Spinal cord (tissue), 9 donors: ENCODE measurements at regions not wholly inside any gene's neighbourhood (a gene's known extent, or its start where the extent isn't known, plus 50 kb on each side); places are given as distances from the start of the nearest gene placed in this dataset.

ENCODE experiments used
- DNase-seq, 6 donors: peaks; one replicate each; pipeline versions ENCODE4 v3.0.0 to v3.0.0-alpha.2; 2013 to 2015; ENCODE audit warnings: low spot score in 6 of 6, low read depth in 4 of 6
- H3K27ac ChIP-seq: one replicate; pipeline ENCODE4 v1.5.1; 2013; ENCODE audit warnings: low read depth, low read length, control low read depth
- H3K27me3 ChIP-seq: one replicate; pipeline ENCODE4 v1.6.1; 2013; ENCODE audit warnings: low read length; ENCODE audit not compliant: control insufficient read depth, insufficient read depth
- H3K36me3 ChIP-seq: one replicate; pipeline ENCODE4 v1.6.1; 2013; ENCODE audit warnings: low read length; ENCODE audit not compliant: control insufficient read depth, insufficient read depth
- H3K4me1 ChIP-seq: one replicate; pipeline ENCODE4 v1.6.1; 2013; ENCODE audit warnings: low read length; ENCODE audit not compliant: control insufficient read depth, insufficient read depth
- H3K4me3 ChIP-seq: one replicate; pipeline ENCODE4 v1.5.1; 2013; ENCODE audit warnings: low read depth, low read length, control low read depth
- H3K9me3 ChIP-seq: one replicate; pipeline ENCODE4 v1.6.1; 2013; ENCODE audit warnings: low read length; ENCODE audit not compliant: control insufficient read depth, insufficient read depth
- WGBS: methylation state at CpG from one replicate; pipeline ENCODE4 v1.1.5; 2013; ENCODE audit warnings: missing lambda C conversion rate; ENCODE audit not compliant: insufficient coverage; 5-methylcytosine and 5-hydroxymethylcytosine counted together
- donor health status: healthy.

DNA sequence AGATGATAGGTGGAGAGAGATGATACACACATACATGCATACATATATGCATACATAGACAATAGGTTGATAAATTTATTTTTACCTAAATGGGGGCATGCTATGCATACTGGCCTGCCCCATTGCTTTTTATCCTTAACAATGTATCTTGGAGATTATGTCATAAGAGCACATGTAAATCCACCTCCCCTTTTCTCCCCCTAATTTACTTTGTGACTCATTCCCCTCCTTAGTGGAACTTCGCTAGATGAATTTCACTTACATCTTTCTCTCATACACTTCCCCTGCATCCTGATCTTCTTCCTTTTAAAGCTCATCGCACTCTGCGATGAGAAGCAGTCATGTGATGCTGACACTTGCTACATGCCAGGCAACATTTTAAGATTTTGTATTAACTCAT is 223.6 kb downstream of the C1D start:
- Histone ChIP-seq H3K4me1 (no peaks in the 10 kb centered on the region), H3K36me3 (no peaks in the 10 kb centered on the region), H3K27ac (no peak overlapping the region), H3K9me3 (no peaks in the 10 kb centered on the region), H3K27me3 (peaks cover 3% of the 10 kb centered on the region), H3K4me3 (no peak overlapping the region)
- DNase-seq, result no peak
- WGBS, result 100% methylated on average over 3 of the region's 3 CpGs

DNA sequence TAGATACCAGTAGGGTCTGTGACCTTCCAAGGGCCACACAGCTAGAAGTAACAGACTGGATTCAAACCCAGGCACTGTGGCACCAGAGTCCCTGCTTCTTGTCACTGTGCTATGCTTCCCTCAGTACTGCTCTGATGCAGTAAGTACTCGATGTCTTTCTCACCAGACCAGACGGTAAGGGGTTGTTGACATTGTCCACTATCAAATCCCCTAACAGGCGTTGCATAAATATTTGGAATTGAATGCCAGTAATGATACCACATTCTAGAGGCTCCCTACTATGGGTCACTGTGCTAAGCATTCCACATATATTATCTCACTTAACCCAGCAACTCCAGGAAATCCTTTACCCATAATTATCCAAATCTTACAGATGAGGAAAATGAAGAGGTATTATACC is 223.1 kb downstream of the C1D start:
- H3K27ac ChIP-seq, result no peak overlapping the region
- peaks cover 3% of the 10 kb centered on the region for H3K27me3 ChIP-seq
- DNase-seq, result no peak
- H3K4me3 ChIP-seq, result no peak overlapping the region
- H3K36me3 ChIP-seq, result no peaks in the 10 kb centered on the region
- no peaks in the 10 kb centered on the region for H3K9me3 ChIP-seq
- no peaks in the 10 kb centered on the region for H3K4me1 ChIP-seq
- WGBS, result no CpG with 5 or more reads among the region's 3 CpGs

DNA sequence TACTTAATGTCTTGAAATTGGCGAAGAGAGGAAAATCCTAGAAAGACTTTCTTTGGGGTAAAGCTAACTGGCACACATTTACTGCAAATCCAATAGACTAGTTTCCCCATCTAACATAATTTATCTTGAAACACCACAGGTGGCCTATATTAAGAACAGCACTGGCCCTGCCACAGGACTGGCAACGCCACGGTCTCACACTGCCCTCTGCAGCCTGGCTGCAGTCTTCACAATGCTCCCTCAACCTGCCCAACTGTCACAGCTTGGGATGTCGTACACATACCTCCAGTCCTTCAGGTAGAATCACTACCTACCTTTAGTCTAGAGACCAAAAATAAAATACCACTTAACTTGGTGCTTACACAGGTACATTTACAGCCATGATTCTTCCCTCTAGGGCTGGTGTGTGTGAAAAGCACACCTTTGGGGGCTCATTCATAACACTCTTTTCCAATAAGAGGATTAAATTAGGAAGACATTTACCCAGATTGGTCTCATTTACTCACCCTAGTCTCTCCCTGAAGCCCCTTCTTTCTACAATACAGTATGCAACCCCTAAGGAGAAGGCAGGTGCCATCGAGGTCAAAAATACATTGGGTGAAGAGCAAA is 222.2 kb downstream of the C1D start:
- WGBS, result 12% methylated on average over 2 of the region's 5 CpGs

DNA sequence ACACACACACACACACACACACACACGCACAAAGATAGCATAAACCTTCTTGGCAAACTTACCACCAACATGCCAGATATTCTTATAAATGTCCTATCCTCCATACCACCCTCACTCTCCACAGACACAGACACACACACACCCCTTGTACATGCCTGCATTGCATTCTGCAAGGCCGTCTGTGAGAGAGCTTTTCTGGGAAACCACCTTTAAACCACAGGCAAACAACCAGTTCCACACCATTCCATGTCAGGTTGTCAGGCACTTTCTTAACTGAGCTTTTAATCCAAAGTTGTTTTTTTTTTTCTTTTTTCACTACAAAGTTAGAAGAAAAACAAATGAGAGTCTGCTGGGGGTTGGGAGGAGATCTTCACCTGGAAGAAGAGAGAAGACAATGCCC is 221.1 kb downstream of the C1D start:
- DNase-seq, result no peak
- 69% methylated on average over 2 of the region's 2 CpGs for WGBS
- H3K36me3 ChIP-seq, result no peaks in the 10 kb centered on the region
- H3K9me3 ChIP-seq, result no peaks in the 10 kb centered on the region
- H3K27ac ChIP-seq, result no peak overlapping the region
- peaks cover 3% of the 10 kb centered on the region for H3K27me3 ChIP-seq
- H3K4me1 ChIP-seq, result peaks cover 9% of the 10 kb centered on the region
- no peak overlapping the region for H3K4me3 ChIP-seq

More for the DNA sequence above, 222.2 kb downstream of the C1D start:
- Histone ChIP-seq H3K9me3 (no peaks in the 10 kb centered on the region), H3K4me3 (no peak overlapping the region), H3K27me3 (peaks cover 3% of the 10 kb centered on the region), H3K27ac (no peak overlapping the region), H3K36me3 (no peaks in the 10 kb centered on the region), H3K4me1 (peaks cover under 1% of the 10 kb centered on the region)
- peak; percentile 43 to 94 (median 59) for DNase-seq

DNA sequence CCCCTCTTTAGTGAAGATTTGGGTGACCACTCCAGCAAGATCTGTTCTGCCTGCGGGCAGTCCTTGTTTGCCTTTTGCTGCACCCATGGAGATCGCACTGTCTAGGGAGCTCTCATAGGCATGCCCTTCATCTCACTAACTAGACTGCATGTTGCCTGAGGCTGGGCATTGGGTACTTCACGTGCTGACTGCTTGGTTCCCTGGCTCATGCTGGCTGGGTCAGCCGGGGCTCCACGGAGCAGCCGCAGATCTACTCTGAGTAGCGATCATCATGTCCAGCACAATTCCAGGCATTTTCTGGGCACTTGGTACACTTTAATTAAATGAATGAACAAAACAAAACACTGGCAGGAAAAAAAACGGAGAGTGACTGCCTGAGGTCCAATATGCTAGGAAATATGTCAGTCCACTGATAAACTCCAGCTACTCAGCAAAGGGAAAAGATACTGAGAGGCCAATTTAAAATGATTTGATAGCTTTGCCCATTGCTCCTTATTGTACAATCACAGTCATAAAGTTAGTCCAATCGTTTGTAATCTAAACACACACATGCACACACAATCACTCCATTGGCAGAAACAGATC is 220.3 kb downstream of the C1D start:
- peaks cover 9% of the 10 kb centered on the region for H3K4me1 ChIP-seq
- H3K9me3 ChIP-seq, result no peaks in the 10 kb centered on the region
- peaks cover 3% of the 10 kb centered on the region for H3K27me3 ChIP-seq
- H3K36me3 ChIP-seq, result no peaks in the 10 kb centered on the region
- H3K4me3 ChIP-seq, result no peak overlapping the region
- H3K27ac ChIP-seq, result no peak overlapping the region
- WGBS, result 80% methylated on average over 6 of the region's 9 CpGs
- no peak for DNase-seq

DNA sequence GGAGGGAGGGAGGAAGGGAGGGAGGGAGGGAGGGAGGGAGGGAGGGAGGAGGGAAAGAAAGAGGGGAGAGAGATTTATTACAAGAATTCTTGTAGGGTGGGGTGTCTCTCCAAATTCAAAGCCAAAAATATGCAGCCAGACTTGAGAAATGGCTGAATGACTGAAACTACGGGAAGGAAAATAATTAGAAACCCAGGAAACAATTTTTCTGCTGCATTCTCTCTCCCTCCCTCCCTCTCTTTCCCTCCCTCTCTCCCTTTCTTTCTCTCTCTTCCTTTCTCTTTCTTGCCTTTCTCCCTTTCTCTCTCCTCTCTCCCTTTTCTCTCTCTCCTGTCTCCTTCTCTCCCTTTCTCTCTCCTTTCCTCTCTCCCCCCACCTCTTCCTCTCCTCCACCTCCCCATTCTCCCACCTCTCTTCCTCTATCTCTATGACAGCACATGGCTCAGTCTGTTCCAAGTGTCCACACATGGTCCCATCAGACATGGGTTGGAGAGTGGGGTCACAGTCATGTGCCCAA is 218.7 kb downstream of the C1D start:
- no peaks in the 10 kb centered on the region for H3K36me3 ChIP-seq
- no peak overlapping the region for H3K4me3 ChIP-seq
- H3K4me1 ChIP-seq, result peaks cover 9% of the 10 kb centered on the region
- 71% methylated on average over 1 of the region's 1 CpG for WGBS
- H3K27me3 ChIP-seq, result peaks cover 3% of the 10 kb centered on the region
- DNase-seq, result no peak
- H3K9me3 ChIP-seq, result no peaks in the 10 kb centered on the region
- H3K27ac ChIP-seq, result no peak overlapping the region

DNA sequence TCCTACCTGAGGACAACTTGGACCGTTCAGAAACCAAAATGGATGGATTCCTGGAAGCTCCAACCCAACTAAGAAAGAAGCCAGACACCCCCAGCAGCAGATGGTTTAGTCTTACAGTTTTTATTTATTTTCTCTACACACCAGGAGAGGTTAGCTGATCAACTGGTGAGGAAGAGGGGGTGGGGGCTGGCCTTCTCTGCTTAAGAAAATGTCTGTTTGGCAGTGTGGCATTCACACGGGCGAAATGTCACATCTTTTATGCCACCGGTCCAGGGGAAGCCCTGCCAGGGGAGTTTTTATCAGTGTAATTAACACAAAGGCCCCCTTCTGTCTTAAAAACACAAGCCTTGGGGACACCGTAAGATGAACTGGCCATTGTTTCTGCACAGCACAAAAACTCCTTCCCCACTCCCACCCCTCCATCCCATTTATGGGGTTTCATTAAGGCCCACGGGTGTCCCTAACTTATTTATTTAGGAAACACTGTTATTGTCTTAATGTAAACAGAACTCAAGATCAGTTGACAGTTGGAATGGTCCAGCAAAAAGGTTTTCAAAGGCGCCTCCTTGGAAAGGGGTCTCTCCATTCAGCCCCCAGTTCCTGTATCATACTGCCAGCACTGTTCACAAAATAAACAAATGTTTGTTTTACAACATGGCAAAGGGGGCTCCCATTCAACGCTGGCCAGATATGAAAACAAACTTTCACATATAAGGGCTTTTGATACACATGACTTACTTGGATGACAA is 217.0 kb downstream of the C1D start:
- peak in 2 of 6 donors; percentile 24 to 75 for DNase-seq
- H3K9me3 ChIP-seq, result no peaks in the 10 kb centered on the region
- H3K4me1 ChIP-seq, result peaks cover 9% of the 10 kb centered on the region
- WGBS, result 17% methylated on average over 4 of the region's 8 CpGs
- no peaks in the 10 kb centered on the region for H3K36me3 ChIP-seq
- no peak overlapping the region for H3K4me3 ChIP-seq
- H3K27ac ChIP-seq, result peak overlapping the region; percentile 37
- H3K27me3 ChIP-seq, result peaks cover 3% of the 10 kb centered on the region

DNA sequence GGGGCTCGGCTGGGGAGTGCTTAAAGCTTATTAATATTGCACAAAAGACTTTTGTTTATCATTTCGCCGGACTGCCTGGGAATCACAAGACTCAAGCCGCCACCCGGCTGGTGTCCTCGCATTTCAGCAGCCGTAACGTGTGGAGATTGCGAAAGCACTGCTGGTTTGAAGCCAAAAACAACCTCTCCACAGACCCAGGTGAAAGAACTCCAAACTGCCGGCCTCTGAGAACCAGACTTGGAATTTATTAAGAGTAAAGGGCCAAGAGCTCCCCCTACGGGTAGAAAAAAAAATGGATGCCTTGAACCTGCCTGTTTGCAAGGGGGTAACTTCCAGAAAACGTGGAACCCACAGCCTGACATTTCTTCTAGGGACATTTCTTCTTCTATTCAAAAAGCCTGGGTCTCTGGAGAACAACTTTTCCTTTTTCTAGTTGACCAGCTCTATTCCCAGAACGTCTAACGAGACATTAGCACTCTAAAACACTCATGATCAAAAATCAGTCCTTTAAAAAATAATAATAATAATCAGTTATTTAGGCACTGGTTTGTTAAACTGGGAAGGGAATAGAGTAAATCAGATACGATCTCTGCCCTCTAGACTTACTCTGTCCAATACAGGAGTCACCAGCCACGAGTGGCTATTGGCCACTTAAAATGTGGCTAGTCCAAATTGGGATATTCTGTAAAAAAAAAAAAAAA is 216.3 kb downstream of the C1D start:
- no peaks in the 10 kb centered on the region for H3K36me3 ChIP-seq
- peaks cover 9% of the 10 kb centered on the region for H3K4me1 ChIP-seq
- DNase-seq, result peak; percentile 81 to 97 (median 85)
- no peak overlapping the region for H3K4me3 ChIP-seq
- peak overlapping the region; percentile 37 for H3K27ac ChIP-seq
- WGBS, result 2% methylated on average over 11 of the region's 16 CpGs
- H3K9me3 ChIP-seq, result no peaks in the 10 kb centered on the region
- peaks cover 3% of the 10 kb centered on the region for H3K27me3 ChIP-seq

DNA sequence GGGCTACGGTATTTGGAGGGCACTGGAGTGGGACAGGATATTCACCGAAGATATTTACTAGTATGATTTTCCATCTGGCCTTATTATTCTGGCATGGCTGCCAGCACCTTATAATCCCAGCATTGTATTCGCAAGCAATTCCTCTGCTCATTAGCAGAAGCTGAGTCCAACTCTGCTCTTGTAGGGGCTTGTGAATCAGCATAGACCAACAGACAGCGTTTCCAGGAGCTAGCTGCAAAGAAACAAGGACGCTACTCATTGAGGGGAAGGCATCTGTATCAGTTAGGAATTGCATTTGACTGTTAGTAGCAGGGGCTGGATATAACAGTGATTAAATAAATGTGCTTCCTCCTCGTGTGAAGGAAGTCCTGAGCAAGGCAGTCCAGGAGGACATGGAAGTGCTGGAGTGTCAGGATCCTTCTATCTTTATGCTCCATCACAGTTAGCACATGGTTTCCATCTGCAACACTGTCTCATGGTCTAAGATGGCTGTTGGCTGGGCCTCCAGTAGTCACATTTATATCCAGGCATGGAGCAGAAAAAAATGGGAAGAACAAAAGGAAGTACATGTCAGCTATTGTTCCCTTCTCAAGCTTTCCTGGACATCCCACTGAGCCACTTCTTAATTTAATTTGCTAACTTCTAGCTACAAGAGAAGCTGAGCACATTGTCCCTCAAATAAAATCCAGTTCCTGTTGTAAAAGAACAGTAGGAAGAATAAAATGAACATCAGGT is 214.1 kb downstream of the C1D start:
- no peak overlapping the region for H3K27ac ChIP-seq
- H3K36me3 ChIP-seq, result no peaks in the 10 kb centered on the region
- H3K9me3 ChIP-seq, result no peaks in the 10 kb centered on the region
- peak in 2 of 6 donors; percentile 32 to 43 for DNase-seq
- H3K4me3 ChIP-seq, result no peak overlapping the region
- 66% methylated on average over 4 of the region's 6 CpGs for WGBS
- H3K27me3 ChIP-seq, result no peaks in the 10 kb centered on the region
- H3K4me1 ChIP-seq, result peaks cover 9% of the 10 kb centered on the region
